ENCODE measurements at regions not wholly inside any gene's neighbourhood (a gene's known extent, or its start where the extent isn't known, plus 50 kb on each side); places are given as distances from the start of the nearest gene placed in this dataset.
"Not testable (repeated sequence)": the region's sequence is repeated elsewhere in the genome, so short reads cannot be mapped to it uniquely, and the experiment has no call there.

GRCh38 chr1:148679050-148679786, 69.4 kb upstream of the NUDT4B start:
- H3K27ac Mint-ChIP-seq; H3K36me3 Mint-ChIP-seq (ENCODE audit: low read depth); DNase-seq; H3K27me3 Mint-ChIP-seq (ENCODE audit: low read depth); CTCF ChIA-PET; H3K4me1 Mint-ChIP-seq (ENCODE audit: low read depth); POLR2A ChIA-PET; H3K9me3 Mint-ChIP-seq (ENCODE audit: insufficient read depth); H3K4me3 Mint-ChIP-seq: not testable (repeated sequence)
- peak; percentile 33 for ATAC-seq

- POLR2A ChIA-PET; H3K36me3 Mint-ChIP-seq (ENCODE audit: low read depth); H3K27ac Mint-ChIP-seq; CTCF ChIA-PET; H3K9me3 Mint-ChIP-seq (ENCODE audit: insufficient read depth); H3K4me3 Mint-ChIP-seq; H3K4me1 Mint-ChIP-seq (ENCODE audit: low read depth); DNase-seq; H3K27me3 Mint-ChIP-seq (ENCODE audit: low read depth): not testable (repeated sequence)
- peak; percentile 84 for ATAC-seq
These were observed 68.7 kb upstream of the NUDT4B start for GRCh38 chr1:148679787-148680326.

GRCh38 chr1:148686735-148687134, 61.8 kb upstream of the NUDT4B start:
- CTCF ChIA-PET; H3K9me3 Mint-ChIP-seq (ENCODE audit: insufficient read depth); POLR2A ChIA-PET; H3K27ac Mint-ChIP-seq; H3K36me3 Mint-ChIP-seq (ENCODE audit: low read depth); DNase-seq; H3K27me3 Mint-ChIP-seq (ENCODE audit: low read depth); H3K4me3 Mint-ChIP-seq; H3K4me1 Mint-ChIP-seq (ENCODE audit: low read depth); ATAC-seq: not testable (repeated sequence)

- H3K4me1 Mint-ChIP-seq (ENCODE audit: low read depth); H3K36me3 Mint-ChIP-seq (ENCODE audit: low read depth); DNase-seq; H3K4me3 Mint-ChIP-seq; POLR2A ChIA-PET; H3K9me3 Mint-ChIP-seq (ENCODE audit: insufficient read depth); ATAC-seq; H3K27ac Mint-ChIP-seq; CTCF ChIA-PET; H3K27me3 Mint-ChIP-seq (ENCODE audit: low read depth): not testable (repeated sequence)
These were observed 61.2 kb upstream of the NUDT4B start for GRCh38 chr1:148687376-148687775.
